HG03103 (cell line): ENCODE measurements at regions not wholly inside any gene's neighbourhood (a gene's known extent, or its start where the extent isn't known, plus 50 kb on each side); places are given as distances from the start of the nearest gene placed in this dataset.

ENCODE experiments used
- ATAC-seq: cut with Tn5 transposase; IDR thresholded peaks from one replicate; pipeline ENCODE4 v1.9.1; 2021; ENCODE audit warnings: low read depth; ENCODE audit not compliant: unreplicated experiment

- no peak for ATAC-seq
These were observed 265.9 kb downstream of the PRDM2 start for GRCh38 chr1:13965770-13966398.

GRCh38 chr1:13967707-13968106 is 267.7 kb downstream of the PRDM2 start:
- no peak for ATAC-seq

DNA sequence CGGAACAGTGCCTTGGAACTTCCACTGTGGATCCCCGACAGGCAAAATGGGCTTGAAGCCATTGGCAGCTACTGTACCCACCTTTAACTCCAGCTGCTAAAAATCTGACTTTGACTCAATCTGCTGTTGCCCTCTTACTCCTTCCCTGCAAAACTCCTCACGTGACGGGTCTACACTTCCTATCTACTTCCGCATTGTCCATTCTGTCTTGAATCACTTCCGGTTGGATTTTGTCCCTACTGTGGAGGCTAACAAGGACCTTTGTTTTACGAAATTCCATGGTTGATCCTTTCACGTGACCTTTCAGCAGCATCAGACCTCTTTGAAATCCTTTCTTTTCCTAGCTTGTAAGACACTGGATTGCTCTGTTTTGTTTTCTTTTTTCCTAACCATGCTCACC is 268.4 kb downstream of the PRDM2 start:
- no peak for ATAC-seq

- no peak for ATAC-seq
These were observed 270.8 kb downstream of the PRDM2 start for GRCh38 chr1:13970631-13971247.

DNA sequence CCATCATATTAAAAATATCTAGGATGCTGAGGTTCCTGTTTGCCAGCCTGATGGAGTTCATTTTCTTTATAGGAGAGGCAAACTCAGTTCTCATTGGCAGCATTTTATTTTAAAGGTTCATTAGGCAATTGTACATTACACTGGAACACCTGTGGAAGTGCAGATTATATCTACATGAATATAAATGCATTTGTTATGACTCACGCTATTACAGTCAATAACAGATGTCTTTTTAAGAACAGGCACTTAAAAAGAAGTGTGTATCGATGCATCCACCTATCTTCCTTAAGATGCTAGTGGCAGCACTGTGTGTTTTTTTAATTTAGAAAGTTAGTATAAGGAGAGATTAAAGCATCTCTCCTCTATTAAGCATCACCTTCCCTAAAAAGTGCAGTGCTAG is 276.5 kb downstream of the PRDM2 start:
- no peak for ATAC-seq

- ATAC-seq = no peak
These were observed 281.2 kb downstream of the PRDM2 start for GRCh38 chr1:13981142-13981541.

- ATAC-seq = no peak
These were observed 283.4 kb downstream of the PRDM2 start for GRCh38 chr1:13983393-13983792.

GRCh38 chr1:13990939-13991338 is 291.0 kb downstream of the PRDM2 start:
- no peak for ATAC-seq

DNA sequence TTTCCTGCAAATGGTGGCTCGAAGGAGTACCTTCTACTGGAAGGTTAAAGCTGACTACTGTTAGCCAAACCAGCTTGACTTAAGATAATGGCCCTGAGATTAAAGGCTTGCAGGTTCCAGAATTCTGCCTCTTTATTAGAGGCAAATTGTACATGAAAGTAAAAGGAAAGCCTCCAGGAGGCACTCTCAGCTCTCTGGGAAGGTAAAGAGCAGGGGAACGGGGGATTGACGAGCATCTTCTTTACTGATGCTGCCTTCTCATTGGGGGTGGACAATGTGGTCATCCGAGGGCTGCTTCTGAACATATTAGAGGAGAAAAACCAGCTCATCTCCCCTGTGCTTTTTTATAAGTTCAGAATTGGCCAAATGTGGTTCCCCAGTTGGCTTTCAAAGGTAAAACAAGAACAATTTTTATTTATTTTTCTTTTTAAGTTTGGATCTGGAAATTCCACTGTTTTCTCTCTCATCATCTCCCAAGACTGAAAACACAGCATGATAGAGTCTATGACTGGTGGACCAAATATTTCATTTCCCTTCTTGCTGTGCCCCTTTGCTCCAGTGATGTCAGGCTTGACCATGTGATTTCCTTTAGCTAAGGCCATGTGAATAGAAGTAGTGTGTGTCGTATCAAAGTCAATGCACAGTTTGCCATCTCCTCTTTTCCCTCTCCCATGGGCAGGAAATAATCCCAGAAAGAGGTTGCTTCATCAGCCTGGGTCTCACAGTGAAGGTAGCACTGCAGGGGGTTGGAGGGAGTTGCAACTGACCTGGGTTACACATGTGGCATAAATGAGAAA is 292.7 kb downstream of the PRDM2 start:
- no peak for ATAC-seq

- no peak for ATAC-seq
These were observed 294.4 kb downstream of the PRDM2 start for GRCh38 chr1:13994386-13994785.

DNA sequence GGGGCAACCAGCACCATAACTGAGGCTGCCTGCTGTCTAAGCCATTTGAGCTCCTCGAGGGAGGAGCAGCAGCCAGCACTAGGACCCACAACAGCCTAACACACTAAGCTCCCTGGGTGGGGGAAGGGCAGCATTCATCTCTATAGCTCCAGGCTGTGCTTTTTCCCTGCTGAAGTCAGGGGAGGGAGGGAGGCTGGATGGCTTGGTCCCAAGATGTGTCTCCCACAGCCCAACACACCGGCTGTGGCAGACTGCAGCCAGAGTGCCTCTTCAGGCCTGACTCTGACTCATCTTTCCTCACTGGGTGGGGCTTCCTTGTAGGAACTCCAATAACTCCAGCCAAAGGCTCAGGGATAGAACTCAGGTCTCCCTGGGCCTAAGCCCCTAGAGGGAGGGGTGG is 296.3 kb downstream of the PRDM2 start:
- no peak for ATAC-seq

- ATAC-seq = no peak
These were observed 303.6 kb downstream of the PRDM2 start for GRCh38 chr1:14003552-14003951.

- ATAC-seq = no peak
These were observed 309.6 kb downstream of the PRDM2 start for GRCh38 chr1:14009582-14009981.

- no peak for ATAC-seq
These were observed 310.5 kb downstream of the PRDM2 start for GRCh38 chr1:14010476-14010875.

GRCh38 chr1:14011132-14011531 is 311.1 kb downstream of the PRDM2 start:
- no peak for ATAC-seq

- no peak for ATAC-seq
These were observed 311.9 kb downstream of the PRDM2 start for GRCh38 chr1:14011888-14012287.

DNA sequence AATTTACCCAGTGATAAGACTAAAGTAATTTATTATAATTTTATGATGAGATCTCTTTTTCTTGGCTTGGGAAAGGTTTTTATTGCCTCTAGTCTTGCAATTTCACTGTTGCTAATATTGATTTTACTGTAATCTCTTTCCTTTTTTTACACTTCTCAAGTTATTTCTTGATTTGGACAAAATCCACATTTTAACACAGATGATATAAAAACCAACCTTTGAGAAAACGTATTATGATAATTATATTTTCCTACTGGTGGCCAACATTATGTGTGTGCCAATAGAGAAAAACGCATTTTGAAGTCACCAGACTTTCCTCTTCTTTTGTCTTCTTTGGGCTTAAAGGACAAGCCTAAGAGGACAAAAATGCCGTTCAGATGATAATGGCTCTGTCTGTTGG is 314.9 kb downstream of the PRDM2 start:
- ATAC-seq = no peak

DNA sequence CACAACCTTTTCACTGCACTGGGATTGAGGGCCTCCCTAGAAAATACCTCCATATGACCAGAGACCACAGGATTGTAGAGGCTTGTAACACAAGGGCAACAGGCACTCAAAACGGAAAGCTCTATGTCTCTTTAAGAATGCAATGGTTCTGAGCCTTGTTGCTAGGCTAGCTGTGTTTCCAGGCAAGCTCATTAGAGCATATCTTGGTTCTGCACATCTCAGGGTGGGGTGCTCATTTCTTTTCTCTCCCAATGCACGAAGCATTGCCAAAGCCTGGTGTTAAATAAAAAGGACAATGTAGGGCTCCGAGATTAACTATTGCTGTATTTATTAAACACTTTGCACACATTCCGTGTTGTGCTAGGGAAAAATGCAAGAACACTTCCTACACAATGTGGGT is 315.9 kb downstream of the PRDM2 start:
- no peak for ATAC-seq

DNA sequence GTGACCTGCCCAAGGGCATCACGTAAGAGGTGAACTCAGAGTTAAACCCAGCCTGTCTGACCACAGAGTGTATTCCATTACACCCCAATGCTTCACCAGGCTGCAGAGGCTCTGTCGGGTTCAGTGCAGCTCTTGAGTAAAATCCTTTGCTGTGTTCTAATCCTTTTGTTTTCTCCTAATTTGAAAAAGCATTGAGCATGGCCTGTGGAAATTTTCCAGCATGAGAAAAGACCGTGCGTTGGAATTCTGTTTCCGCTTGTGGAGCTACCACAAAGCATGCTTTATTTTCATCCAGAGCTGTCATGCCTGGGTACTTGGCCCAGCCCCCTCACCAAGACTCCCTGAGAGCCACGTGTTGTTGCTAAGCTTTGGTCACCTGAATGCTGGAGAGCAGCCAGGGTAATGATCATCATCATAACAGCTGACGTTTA is 317.6 kb downstream of the PRDM2 start:
- ATAC-seq = no peak

DNA sequence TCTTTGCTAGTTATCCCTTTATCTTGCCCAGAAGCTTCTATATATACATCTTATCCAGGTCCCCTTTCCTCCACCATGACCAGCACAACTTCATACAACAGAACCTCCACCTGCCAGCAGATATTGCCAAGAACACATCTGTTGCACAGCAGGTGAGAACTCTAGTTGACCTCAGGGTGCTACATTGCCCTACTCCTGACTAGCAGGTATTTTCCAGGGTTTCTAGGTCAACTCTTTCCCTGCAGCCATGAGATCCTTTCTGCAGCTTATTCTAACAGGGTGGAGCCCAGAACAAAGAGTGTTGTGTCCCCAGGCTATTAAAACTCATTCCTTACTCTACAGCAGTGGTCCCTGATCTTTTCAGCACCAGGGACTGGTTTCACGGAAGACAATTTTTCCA is 319.5 kb downstream of the PRDM2 start:
- no peak for ATAC-seq

GRCh38 chr1:14020006-14020405 is 320.0 kb downstream of the PRDM2 start:
- ATAC-seq = no peak

GRCh38 chr1:14027099-14027498 is 327.1 kb downstream of the PRDM2 start:
- ATAC-seq = no peak
